K562 (cell line): ENCODE measurements at regions not wholly inside any gene's neighbourhood (a gene's known extent, or its start where the extent isn't known, plus 50 kb on each side); places are given as distances from the start of the nearest gene placed in this dataset.

ENCODE experiments used
- ELF4 ChIP-seq: fragments of 450-650 bp; formaldehyde crosslinking; IDR thresholded peaks from 2 replicates; pipeline ENCODE4 v1.4.0; 2022; ENCODE audit warnings: missing genetic modification characterization
- EZH2 ChIP-seq: IDR thresholded peaks from 2 replicates; pipeline ENCODE4 v1.6.1; 2012; ENCODE audit warnings: low read depth, mild to moderate bottlenecking, inconsistent platforms, low read length, borderline replicate concordance
- FOSL1 ChIP-seq: fragments of 200-800 bp; sonication (Bioruptor generic); conservative IDR thresholded peaks from 2 replicates; pipeline ENCODE4 v1.6.1; 2016; ENCODE audit warnings: missing genetic modification characterization, missing compliant biosample characterization
- FOXK1 ChIP-seq: sonication (generic); formaldehyde crosslinking; IDR thresholded peaks from 2 replicates; pipeline ENCODE4 v1.8.0; 2022; ENCODE audit warnings: missing genetic modification reagents, mild to moderate bottlenecking, borderline replicate concordance
- HNRNPH1 ChIP-seq: fragments of 200-400 bp; formaldehyde crosslinking; optimal IDR thresholded peaks from 2 replicates; pipeline ENCODE3; 2017; ENCODE audit warnings: low read depth, mild to moderate bottlenecking, low read length, moderate library complexity
- POLR2A ChIP-seq: fragments of 450-650 bp; conservative IDR thresholded peaks from 2 replicates; pipeline ENCODE4 v1.6.1; 2016
- ZNF274 ChIP-seq: IDR thresholded peaks from 2 replicates; pipeline ENCODE4 v1.6.1; 2011; ENCODE audit warnings: low read depth, mild to moderate bottlenecking, low read length, moderate library complexity, borderline replicate concordance
- TF ChIP-seq, protein P1 (sequence below), 3 experiments: IDR thresholded peaks in 2 of 3; conservative IDR thresholded peaks in 1 of 3; 2 replicates each; pipeline ENCODE4 v1.5.1; 2011 to 2012; ENCODE audit warnings: low read length in 3 of 3, mild to moderate bottlenecking in 3 of 3, control low read depth in 2 of 3, improper control_type of control experiment in 1 of 3, inconsistent platforms in 1 of 3, low read depth in 1 of 3, mixed read lengths in 1 of 3, moderate library complexity in 1 of 3; ENCODE audit not compliant: insufficient read depth in 2 of 3
- TF ChIP-seq, protein P2 (sequence below): fragments of 250-450 bp; sonication (Bioruptor Pico); IDR thresholded peaks from 2 replicates; pipeline ENCODE4 v1.5.1; 2021; ENCODE audit warnings: mild to moderate bottlenecking

DNA sequence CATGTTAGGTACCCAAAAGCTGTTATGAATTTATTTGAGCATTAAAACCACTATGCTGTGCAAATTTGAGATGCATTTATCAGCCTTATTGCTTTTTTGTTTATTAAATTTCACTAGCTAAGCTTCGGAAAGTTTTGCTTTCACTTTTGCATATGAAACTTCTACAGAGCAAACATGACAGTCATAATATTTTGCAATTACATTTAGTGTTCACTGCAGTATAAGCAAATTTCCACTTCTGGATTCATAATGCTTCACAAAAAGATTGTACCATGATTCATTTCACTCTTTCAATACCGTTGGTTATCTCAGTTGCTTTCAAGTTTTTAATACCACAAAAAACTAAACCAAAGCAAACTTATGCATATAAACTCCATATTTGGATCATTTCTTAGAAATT, 228.7 kb upstream of the SLC8A1 start:
- TF ChIP-seq EZH2 (no peak), FOXK1 (no peak), ZNF274 (no peak), HNRNPH1 (no peak), FOSL1 (tag) (no peak), POLR2A (no peak), ELF4 (CRISPR knock-in tag) (no peak)
- TF ChIP-seq, protein P1, sequence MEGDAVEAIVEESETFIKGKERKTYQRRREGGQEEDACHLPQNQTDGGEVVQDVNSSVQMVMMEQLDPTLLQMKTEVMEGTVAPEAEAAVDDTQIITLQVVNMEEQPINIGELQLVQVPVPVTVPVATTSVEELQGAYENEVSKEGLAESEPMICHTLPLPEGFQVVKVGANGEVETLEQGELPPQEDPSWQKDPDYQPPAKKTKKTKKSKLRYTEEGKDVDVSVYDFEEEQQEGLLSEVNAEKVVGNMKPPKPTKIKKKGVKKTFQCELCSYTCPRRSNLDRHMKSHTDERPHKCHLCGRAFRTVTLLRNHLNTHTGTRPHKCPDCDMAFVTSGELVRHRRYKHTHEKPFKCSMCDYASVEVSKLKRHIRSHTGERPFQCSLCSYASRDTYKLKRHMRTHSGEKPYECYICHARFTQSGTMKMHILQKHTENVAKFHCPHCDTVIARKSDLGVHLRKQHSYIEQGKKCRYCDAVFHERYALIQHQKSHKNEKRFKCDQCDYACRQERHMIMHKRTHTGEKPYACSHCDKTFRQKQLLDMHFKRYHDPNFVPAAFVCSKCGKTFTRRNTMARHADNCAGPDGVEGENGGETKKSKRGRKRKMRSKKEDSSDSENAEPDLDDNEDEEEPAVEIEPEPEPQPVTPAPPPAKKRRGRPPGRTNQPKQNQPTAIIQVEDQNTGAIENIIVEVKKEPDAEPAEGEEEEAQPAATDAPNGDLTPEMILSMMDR (IDR thresholded peaks at IDR 0.05 in 2 of 3, conservative IDR thresholded peaks at IDR 0.05 in 1 of 3; ENCODE audit: insufficient read depth in 2 of 3, low read depth in 1 of 3, low read length in 3 of 3): no peak
- TF ChIP-seq, protein P2, sequence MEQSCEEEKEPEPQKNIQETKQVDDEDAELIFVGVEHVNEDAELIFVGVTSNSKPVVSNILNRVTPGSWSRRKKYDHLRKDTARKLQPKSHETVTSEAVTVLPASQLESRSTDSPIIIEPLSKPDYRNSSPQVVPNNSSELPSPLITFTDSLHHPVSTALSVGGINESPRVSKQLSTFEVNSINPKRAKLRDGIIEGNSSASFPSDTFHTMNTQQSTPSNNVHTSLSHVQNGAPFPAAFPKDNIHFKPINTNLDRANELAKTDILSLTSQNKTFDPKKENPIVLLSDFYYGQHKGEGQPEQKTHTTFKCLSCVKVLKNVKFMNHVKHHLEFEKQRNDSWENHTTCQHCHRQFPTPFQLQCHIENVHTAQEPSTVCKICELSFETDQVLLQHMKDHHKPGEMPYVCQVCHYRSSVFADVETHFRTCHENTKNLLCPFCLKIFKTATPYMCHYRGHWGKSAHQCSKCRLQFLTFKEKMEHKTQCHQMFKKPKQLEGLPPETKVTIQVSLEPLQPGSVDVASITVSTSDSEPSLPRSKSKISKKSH (CRISPR knock-in tag): no peak
